GM12874 (cell line): ENCODE measurements at regions not wholly inside any gene's neighbourhood (a gene's known extent, or its start where the extent isn't known, plus 50 kb on each side); places are given as distances from the start of the nearest gene placed in this dataset.
A peak's percentile ranks its signal among the peaks of the same experiment; 100 is the strongest.

Experiments used
- TF ChIP-seq, protein P1 (sequence below): IDR thresholded peaks from 2 replicates; pipeline ENCODE4 v1.5.1; 2011; ENCODE audit warnings: low read depth, mild to moderate bottlenecking, control low read depth, low read length, moderate library complexity; ENCODE audit not compliant: insufficient read depth

- TF ChIP-seq, protein P1, sequence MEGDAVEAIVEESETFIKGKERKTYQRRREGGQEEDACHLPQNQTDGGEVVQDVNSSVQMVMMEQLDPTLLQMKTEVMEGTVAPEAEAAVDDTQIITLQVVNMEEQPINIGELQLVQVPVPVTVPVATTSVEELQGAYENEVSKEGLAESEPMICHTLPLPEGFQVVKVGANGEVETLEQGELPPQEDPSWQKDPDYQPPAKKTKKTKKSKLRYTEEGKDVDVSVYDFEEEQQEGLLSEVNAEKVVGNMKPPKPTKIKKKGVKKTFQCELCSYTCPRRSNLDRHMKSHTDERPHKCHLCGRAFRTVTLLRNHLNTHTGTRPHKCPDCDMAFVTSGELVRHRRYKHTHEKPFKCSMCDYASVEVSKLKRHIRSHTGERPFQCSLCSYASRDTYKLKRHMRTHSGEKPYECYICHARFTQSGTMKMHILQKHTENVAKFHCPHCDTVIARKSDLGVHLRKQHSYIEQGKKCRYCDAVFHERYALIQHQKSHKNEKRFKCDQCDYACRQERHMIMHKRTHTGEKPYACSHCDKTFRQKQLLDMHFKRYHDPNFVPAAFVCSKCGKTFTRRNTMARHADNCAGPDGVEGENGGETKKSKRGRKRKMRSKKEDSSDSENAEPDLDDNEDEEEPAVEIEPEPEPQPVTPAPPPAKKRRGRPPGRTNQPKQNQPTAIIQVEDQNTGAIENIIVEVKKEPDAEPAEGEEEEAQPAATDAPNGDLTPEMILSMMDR = no peak
Measured at GRCh38 chr3:167930453-167930852, 165.3 kb downstream of the GOLIM4 start.

DNA sequence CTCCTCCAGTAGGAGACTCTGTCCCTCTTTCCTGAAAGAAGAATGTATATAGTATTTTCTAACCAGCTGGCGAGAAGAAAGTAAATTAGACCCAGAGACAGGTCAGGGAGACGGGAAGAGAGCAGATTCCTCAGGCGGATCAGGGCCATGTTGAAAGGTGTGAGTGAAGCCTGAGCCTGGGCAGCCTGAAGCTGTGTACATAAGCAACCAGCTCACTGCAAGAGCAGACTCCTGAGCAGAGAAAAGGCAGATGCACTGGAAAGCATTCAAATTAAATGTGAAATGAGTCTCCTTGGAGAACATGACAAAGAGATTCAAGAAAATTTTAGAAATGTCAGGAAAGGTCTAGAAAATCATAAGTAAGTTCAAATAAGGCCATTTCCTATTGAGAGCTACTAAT, 165.8 kb downstream of the GOLIM4 start:
- TF ChIP-seq, protein P1 = no peak

- TF ChIP-seq, protein P1 = no peak
Measured at GRCh38 chr3:167928381-167928780, 167.3 kb downstream of the GOLIM4 start.

GRCh38 chr3:167920747-167921146, 175.0 kb downstream of the GOLIM4 start:
- TF ChIP-seq, protein P1 = no peak

- TF ChIP-seq, protein P1 = no peak
Measured at GRCh38 chr3:167919590-167919989, 176.1 kb downstream of the GOLIM4 start.

- TF ChIP-seq, protein P1 = no peak
Measured at GRCh38 chr3:167918686-167919085, 177.0 kb downstream of the GOLIM4 start.

DNA sequence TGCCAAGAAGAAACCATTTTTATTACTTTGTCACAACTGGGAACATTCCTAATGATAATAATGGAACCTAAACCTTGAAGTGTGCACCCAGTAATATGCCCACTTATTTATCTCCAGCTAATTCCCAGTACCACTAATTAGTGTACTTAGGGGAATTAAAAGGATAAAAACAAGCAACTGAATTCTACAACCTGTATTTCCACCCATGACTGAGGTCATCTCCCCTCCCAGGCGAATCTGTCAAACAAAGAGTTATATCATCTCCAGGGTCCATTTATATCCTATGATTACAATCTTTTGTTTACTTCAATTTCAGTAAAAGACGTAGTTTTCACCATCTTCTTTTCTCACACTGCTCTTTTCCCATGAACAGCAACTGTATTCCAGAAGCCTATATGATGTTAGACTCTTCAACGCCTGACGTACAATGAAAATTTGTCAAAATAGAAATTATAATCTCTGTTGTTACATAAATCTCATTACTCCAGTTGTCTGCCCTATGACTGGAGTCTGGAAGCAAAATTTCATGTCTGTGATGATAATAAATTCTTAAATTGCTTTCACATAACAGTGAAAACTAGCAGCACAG, 177.6 kb downstream of the GOLIM4 start:
- TF ChIP-seq, protein P1 = no peak

DNA sequence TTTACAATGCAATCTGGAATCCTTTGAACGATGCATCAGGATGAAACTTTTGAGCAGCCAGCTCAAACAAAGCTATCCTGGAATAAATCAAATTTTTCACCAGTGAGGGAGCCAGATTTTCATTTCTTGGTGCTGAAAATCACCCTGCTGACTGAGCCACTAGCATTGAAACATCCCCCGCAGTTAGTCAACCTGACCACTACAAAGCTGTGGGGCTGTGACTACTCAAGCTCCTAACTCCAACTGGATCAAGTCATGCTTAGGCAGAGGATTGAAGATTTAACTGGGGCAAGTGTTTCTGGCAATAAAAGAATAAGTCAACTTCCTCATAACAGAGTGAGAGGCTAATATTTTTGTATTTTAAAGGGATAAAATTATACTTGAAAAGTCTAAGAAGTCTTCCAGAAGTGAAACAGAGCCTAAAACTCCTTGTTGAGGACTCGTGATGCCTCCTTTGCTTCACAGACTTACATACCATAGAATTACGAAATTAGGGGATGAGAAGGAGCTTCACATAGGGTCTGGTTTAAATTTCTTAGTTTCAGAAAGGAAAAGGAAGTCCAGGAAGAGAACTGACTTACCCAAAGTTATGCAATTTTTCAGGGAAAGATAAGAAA, 177.8 kb downstream of the SERPINI1 start:
- TF ChIP-seq, protein P1 = 0 out of 2 replicates have a peak, but pooled peaks have one; percentile 2
